MCF 10A (cell line): ENCODE measurements at regions not wholly inside any gene's neighbourhood (a gene's known extent, or its start where the extent isn't known, plus 50 kb on each side); places are given as distances from the start of the nearest gene placed in this dataset.

Experiments
- BruUV-seq: library from RNA; stranded (reverse); fragments of 400-500 nt; replicated peaks from 2 replicates; lab custom pipeline; 2021; lab: Mats Ljungman, UMichigan
- CTCF ChIA-PET: fragments of 300-600 bp; sonication (Branson Sonifier 250); formaldehyde crosslinking; extraction: SDS; loops from one replicate; lab custom pipeline; 2021; ENCODE audit warnings: antibody characterized with exemption, inconsistent platforms; lab: Yijun Ruan, JAX
- POLR2A ChIA-PET: fragments of 300-600, 350-650 bp; sonication (Branson Sonifier 250); formaldehyde crosslinking; extraction: SDS; loops from one replicate; lab custom pipeline; 2020; ENCODE audit warnings: antibody characterized with exemption, inconsistent platforms; lab: Yijun Ruan, JAX
- DNase-seq: peaks from one replicate; pipeline ENCODE4 v3.0.0-alpha.2; 2018; ENCODE audit not compliant: unreplicated experiment
- H3K27ac Mint-ChIP-seq: one replicate; pipeline ENCODE4 v1.8.0; 2022; ENCODE audit warnings: mild to moderate bottlenecking, low read depth, mixed read lengths; ENCODE audit not compliant: unreplicated experiment
- H3K27me3 Mint-ChIP-seq: one replicate; pipeline ENCODE4 v1.8.0; 2022; ENCODE audit warnings: mixed read lengths; ENCODE audit not compliant: insufficient read depth, unreplicated experiment
- H3K36me3 Mint-ChIP-seq: one replicate; pipeline ENCODE4 v1.8.0; 2022; ENCODE audit warnings: mild to moderate bottlenecking, moderate library complexity, mixed read lengths; ENCODE audit not compliant: insufficient read depth, unreplicated experiment
- H3K4me1 Mint-ChIP-seq: one replicate; pipeline ENCODE4 v1.8.0; 2022; ENCODE audit warnings: mixed read lengths; ENCODE audit not compliant: insufficient read depth, unreplicated experiment
- H3K4me3 Mint-ChIP-seq: one replicate; pipeline ENCODE4 v1.8.0; 2022; ENCODE audit warnings: mild to moderate bottlenecking, moderate library complexity, mixed read lengths; ENCODE audit not compliant: unreplicated experiment
- H3K9me3 Mint-ChIP-seq: one replicate; pipeline ENCODE4 v1.8.0; 2022; ENCODE audit warnings: mixed read lengths; ENCODE audit not compliant: unreplicated experiment
- CTCF ChIP-seq: fragments of 200-600 bp; IDR thresholded peaks from one replicate; pipeline ENCODE4 v1.8.0; 2022; ENCODE audit warnings: antibody characterized with exemption, mild to moderate bottlenecking; ENCODE audit not compliant: unreplicated experiment
- intact Hi-C: fragments of 100-400 bp; cut with micrococcal nuclease; formaldehyde crosslinking; loops from 2 replicates; pipeline ENCODE4 v1.14.1; 2022

GRCh38 chr16:65745201-65745708 is 621.2 kb upstream of the CDH5 start:
- no peak overlapping the region for H3K27ac Mint-ChIP-seq
- ChIA-PET CTCF (interaction anchor here (0.6 kb wide), 2 partner anchors 85 to 131 kb away, joined by 3 read pairs; no protein-coding TSS in a partner anchor), POLR2A (no interaction called here)
- H3K4me3 Mint-ChIP-seq: no peak overlapping the region
- BruUV-seq: no TSS peak
- peaks cover 8% of the 10 kb centered on the region for H3K9me3 Mint-ChIP-seq
- no peaks in the 10 kb centered on the region for H3K4me1 Mint-ChIP-seq
- no peak for TF ChIP-seq CTCF
- no peak for DNase-seq
- intact Hi-C loops: no loop called here
- no peaks in the 10 kb centered on the region for H3K36me3 Mint-ChIP-seq
- H3K27me3 Mint-ChIP-seq: no peaks in the 10 kb centered on the region

- Mint-ChIP-seq H3K4me1 (no peaks in the 10 kb centered on the region), H3K9me3 (peaks cover 5% of the 10 kb centered on the region), H3K36me3 (no peaks in the 10 kb centered on the region), H3K4me3 (no peak overlapping the region), H3K27me3 (no peaks in the 10 kb centered on the region), H3K27ac (no peak overlapping the region)
- DNase-seq: no peak
- intact Hi-C loops: no loop called here
- ChIA-PET POLR2A (no interaction called here), CTCF (interaction anchor here (0.5 to 0.6 kb wide), 2 partner anchors 48 to 84 kb away, joined by 3 to 4 read pairs; no protein-coding TSS in a partner anchor)
- no peak for TF ChIP-seq CTCF
- no TSS peak for BruUV-seq
Observed at GRCh38 chr16:65744401-65744800, 622.1 kb upstream of the CDH5 start.

GRCh38 chr16:65743558-65743957 is 621.7 kb upstream of the CDH11 start:
- no peak for TF ChIP-seq CTCF
- ChIA-PET POLR2A (no interaction called here), CTCF (no interaction called here)
- Mint-ChIP-seq H3K4me1 (no peaks in the 10 kb centered on the region), H3K27me3 (no peaks in the 10 kb centered on the region), H3K27ac (no peak overlapping the region), H3K9me3 (peaks cover 10% of the 10 kb centered on the region), H3K36me3 (no peaks in the 10 kb centered on the region), H3K4me3 (no peak overlapping the region)
- BruUV-seq: no TSS peak
- intact Hi-C loops: no loop called here
- no peak for DNase-seq

GRCh38 chr16:65740711-65741110 is 618.8 kb upstream of the CDH11 start:
- no peak for TF ChIP-seq CTCF
- Mint-ChIP-seq H3K36me3 (no peaks in the 10 kb centered on the region), H3K4me1 (no peaks in the 10 kb centered on the region), H3K9me3 (peaks cover 23% of the 10 kb centered on the region), H3K27ac (no peak overlapping the region), H3K4me3 (no peak overlapping the region), H3K27me3 (no peaks in the 10 kb centered on the region)
- POLR2A ChIA-PET: no interaction called here
- CTCF ChIA-PET: no interaction called here
- no TSS peak for BruUV-seq
- intact Hi-C loops: no loop called here
- DNase-seq: peak; percentile 8
